HG03159 (cell line): ENCODE measurements at regions not wholly inside any gene's neighbourhood (a gene's known extent, or its start where the extent isn't known, plus 50 kb on each side); places are given as distances from the start of the nearest gene placed in this dataset.
"Not testable (repeated sequence)": the region's sequence is repeated elsewhere in the genome, so short reads cannot be mapped to it uniquely, and the experiment has no call there.

Experiments used
- ATAC-seq: cut with Tn5 transposase; IDR thresholded peaks from one replicate; pipeline ENCODE4 v1.9.1; 2021; ENCODE audit warnings: mild to moderate bottlenecking, moderate library complexity; ENCODE audit not compliant: unreplicated experiment

DNA sequence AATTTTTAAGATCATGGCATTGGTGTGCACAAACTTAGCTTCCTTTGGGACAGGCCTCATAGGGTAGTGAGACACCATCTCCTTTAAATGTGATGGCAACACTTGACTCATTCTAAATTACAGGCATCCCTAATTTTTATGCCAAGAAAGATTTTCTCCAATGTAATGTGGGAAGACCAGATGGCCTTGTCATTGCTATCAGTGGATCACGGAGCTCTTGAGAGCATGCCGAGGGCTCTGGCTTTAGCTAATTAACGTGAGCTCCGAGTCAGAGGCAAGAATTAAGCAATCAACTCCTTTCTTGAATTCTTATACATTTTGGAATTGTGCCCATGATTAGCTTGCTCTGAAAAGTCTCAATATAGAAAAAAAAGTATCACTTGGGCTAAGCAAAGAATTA is 215.8 kb downstream of the LRRC70 start:
- no peak for ATAC-seq

DNA sequence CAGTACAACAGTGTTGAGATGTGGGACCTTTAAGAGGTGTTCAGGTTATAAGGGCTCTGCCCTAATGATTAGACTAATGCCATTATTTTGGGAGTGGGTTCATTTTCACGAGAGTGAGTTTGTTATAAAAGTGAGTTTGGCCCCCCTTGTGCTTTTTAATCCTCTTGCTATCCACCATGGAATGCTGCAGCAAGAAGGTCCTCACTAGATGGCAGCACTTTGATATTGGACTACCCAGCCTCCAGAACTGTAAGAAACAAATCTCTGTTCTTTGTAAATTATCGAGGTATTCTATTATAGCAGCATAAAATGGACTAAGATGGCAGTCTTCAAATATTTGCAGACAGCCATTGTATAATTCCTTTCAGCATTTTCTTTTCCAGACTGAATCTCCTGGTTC is 212.4 kb downstream of the LRRC70 start:
- no peak for ATAC-seq

DNA sequence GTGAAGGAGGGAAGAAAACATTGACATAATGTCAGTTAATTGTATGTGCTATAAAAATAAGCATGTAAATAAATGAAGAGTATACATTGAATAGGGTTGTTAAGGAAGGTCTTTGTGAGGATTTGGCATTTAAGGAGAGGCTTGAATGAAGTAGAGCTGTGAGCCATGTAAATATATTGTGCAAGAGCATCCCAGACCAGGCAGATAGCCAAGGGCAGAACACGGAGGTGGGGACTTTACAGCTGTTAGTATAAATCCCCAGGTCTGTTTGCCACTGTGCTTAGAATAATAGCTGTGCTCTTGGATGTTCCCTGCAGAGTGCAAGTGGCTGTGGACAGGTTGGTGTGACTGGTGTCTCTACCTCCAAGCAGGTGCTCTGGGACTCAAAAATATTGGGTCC is 211.7 kb downstream of the LRRC70 start:
- no peak for ATAC-seq

DNA sequence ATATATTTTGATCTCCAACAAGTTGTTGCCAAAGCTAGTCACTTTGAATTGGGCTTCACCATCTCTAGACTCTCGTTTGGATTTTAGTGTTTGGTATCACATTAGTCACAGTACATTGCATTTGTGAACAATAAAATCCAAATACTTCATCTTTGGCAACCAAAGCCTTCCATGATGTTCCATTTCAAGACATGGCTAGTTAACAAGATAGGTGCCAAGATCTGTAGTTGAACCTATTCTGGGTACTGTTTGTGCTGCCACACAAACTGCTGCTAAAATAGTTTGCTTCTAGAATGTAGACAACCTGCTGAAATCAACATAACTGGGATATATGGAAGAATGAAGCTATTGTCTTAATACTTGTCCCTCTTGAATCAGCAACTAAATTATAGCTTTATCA is 207.5 kb downstream of the LRRC70 start:
- no peak for ATAC-seq

DNA sequence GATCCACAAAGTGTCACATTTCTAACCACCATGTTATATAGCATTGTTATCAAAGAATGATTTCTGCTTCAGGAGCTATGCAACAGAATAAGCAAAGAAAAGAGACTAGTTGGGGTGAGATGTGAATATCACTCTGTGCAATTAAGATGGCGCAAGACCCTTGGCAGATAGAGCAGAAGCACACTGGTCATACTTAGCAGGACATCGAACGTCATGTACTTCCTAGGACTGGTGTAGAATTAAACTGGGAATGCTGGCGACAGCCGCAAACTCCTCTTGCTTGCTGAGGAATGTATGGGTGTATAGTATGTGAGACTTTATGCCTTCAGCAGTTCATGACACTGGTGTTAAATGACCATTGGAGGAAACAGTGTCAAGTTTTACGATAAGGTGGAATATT is 207.0 kb downstream of the LRRC70 start:
- no peak for ATAC-seq

DNA sequence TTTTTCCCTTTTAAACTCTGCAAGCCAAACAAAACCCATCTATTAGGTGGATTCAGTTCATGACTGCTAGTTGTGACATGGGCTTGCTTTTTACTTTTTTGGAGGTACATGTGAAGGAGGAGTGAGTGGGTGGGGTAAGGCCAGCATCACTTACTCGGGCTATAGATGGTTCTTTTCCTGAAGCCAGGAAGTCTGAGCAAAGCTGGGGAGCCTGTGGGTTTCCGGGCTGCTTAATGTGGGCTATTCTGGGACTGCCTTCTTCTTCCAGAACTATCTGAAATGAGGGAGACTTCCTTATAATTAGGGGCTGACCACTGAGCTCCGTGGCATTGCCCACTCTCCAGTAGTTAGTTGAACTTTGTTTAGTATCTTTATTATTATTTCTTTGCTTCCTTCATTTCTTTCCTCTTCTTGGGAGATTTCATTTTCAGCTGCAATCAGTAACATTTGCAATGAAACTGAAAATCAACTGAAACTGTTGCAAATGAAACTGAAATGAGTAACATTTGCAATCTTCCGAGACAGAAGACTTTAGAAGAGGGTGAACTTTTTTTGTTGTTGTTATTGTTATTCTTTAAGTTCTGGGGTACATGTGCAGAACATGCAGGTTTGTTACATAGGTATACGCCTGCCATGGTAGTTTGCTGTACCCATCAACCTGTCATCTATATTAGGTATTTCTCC is 204.9 kb downstream of the LRRC70 start:
- ATAC-seq, result no peak

DNA sequence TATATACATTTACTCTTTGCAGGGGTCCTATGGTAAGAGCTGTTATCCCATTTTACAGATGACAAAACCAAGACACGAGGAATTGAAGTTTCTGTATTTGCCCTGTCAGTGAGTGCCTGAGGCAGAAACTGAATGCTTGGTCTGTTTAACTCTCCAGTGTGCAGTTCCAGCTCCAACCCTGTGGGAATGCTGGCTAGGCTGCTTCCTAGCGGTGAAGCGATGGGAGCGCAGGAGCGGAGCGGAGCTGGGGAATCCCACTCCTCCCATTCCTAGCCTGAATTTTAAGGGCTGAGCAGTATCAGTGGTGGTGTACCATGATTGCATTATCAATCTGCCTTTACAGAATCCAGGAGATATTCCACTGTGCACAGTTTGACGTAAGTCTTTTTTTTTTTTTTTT is 202.3 kb downstream of the LRRC70 start:
- no peak for ATAC-seq

DNA sequence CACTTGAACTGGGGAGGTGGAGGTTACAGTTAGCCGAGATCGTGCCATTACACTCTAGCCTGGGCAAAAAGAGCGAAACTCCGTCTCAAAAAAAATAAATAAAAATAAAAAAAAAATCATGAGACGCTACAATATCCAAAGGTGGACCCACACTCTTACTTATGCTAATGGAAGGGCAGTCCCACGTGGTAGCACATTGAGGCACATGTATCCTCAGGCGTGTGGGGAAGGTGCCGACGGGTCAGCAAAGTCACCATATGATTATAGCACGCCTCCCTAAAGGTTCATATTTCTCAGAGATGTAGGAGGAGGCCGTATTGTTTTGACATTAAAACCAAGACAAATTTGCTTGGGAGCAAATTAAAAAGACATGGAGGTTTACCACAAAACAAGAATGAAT is 201.6 kb downstream of the LRRC70 start:
- ATAC-seq, result no peak

DNA sequence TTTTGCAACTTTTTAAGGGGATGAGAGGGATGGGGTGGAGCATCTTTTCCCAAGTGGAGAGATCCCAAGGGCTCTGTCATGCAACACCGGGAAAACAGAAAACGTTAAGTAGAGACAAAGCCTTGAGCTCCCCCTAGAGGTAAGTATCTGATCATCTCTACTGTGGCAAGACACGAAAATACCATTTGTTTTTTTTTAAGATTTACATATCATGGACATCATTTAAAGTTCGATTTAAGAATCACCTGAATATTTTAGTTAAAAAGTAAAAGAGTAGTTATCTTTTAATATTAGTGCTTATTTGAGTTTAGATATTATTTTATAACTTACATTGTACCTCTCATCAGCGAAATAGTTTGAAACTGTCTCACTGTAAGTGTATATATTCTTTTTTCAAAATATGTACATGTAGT is 200.4 kb downstream of the LRRC70 start:
- ATAC-seq, result no peak

DNA sequence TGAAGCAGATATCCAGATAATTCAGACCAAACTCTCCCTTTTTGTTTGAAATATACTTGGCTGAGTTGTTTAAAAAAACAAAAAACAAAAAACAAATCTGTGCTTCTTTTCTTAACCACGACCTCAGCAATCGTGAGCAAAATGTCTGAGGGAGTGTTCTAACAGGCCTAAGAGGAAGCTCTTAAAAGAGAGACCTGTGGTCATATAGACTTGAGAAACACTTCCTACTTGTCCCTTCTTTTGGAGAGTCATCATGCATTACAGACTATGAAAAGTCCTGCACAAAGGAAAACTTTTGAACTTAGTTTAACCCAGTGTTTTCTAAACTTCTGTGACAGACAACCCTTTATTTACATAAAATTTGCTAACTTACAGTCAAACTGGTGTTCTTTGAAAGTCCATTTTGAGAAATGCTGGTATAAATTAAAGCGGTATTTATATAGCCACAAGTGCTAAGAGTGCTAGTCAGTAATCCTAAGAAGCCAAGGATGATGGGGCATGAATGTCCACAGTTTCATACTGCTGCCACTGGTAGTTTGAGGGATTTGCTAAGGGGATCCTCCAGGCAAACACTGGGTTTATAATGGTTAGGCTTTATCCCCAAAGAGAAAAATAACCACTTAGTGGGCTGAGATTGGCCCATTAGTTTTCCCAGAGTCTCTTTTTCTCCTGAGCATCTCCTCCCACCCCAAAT is 199.8 kb downstream of the LRRC70 start:
- ATAC-seq, result no peak

DNA sequence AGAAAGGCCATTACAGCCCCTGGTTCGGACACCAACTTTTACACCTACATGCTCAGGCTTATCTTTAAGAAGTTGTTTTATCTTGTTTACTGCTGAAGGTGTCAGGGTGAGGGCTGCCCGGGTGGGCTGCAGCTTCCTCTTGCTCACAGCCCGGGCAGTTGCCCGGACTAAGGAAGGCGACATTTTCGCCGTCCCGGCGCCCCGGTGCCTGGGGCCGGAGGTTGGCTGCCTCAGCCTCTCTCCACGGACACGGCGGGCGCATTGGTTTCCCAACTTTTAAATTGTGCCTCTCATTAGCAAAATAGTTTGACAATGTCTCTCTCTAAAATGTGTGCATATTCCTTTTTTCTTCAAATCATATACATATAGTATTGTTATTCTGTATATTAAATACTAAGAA is 198.5 kb downstream of the LRRC70 start:
- ATAC-seq, result not testable (repeated sequence)

DNA sequence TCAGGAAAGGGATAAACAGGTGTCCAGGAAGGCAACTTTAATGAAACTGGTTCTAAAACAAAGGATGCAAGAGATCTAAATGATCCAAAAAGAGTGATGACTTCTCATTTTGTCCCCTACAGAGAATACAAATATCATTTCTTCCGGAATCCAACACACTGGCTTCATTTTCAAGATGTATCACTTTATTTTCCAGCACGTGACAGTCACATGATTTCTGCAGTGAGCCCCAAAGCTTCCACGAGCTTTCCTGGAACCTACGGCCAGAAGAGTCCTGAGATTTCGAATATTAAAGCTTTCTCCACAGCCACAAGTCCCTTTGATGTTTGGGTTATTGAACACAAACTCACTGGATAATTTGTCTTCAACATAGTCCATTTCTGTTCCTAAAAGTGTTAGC is 198.0 kb downstream of the LRRC70 start:
- not testable (repeated sequence) for ATAC-seq

DNA sequence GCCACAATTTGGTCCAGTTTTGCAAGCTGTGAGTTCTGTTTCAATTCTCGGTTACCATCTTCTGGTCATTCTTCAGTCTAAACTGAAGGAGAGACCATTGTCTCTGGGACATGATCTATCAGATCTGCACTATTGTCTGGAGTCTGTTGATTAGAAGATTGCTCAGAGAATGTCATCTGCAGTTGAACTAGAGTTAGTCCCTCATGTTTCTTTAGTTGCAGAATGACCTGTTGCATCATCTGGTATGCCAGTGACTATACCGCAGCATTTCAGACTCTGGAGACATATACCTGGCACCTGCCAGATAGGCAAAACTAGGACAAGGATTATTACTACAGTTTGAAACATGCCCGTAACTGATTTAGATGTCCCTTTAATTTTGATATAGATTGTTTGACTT is 194.8 kb downstream of the LRRC70 start:
- no peak for ATAC-seq

DNA sequence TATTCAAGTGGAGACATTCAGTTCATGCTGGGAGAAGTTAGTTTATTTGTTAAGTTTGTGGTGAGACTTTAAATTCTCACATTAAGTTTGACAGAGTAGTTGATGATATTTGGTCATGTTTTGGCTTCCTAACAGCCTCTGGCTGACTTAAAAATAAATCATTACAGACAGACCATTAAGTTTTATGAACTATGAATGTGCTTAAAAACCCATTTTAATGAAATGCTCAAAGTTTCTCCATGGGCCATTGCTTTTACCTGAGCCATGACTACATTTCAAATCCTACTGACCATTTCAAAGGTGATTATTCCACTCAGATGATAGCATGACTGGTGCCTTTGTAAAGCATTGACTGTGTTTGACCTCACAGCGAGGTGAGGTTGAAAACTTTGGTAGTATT is 192.7 kb downstream of the LRRC70 start:
- no peak for ATAC-seq

DNA sequence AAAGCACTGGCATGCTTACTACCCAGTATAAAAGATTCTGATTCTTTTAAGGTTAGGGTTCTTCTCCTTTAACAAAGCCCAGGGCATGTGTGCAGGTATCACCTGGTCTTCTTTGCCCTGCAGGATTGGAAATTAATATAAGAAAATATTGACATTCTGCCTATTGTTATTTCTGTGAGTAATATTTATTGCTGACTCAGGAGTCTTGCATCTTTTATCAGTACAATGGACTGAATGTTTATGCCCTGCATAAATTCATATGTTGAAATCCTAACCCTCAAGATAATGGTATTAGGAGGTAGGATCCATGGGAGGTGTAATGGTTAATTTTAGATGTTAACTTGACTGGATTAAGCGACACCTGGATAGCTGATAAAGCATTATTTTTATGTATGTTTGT is 189.0 kb downstream of the LRRC70 start:
- ATAC-seq, result no peak

DNA sequence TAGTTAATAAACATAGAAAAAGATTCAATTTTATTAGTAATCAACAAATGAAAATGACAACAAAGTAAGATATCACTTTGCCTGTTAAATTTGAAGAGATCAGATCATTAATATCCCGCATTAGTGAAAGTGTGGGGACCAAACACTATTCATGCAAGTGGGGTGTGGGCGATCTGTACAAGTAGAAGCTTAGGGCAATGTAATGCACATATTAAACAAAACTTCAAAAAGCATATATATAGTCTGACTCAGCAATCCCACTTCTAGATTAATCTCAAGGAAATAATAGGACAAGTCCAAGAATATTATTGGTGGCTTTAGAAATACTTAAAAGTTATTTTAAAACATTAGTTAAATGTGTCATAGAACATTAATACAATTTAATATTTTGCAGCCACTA is 188.5 kb downstream of the LRRC70 start:
- ATAC-seq, result no peak

DNA sequence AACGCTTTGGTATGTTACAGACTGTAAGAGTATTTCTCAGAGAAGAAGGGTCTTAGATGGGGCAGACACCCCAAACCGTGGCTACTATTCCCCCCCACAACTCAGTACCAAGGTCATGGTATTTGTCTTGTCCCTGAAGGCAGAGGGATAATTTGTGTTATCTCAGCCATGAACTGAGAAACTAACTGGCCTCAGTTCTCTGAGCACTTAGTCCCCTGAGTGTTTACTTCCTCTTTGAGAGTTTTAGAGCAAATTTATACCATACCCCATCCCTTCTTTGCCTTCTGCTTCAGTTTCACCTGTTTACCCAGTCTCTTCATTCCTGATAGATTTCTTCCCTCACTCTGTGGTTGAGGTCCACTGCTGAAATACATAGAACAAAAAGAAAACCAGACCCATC is 183.9 kb downstream of the LRRC70 start:
- peak; percentile 83 for ATAC-seq

DNA sequence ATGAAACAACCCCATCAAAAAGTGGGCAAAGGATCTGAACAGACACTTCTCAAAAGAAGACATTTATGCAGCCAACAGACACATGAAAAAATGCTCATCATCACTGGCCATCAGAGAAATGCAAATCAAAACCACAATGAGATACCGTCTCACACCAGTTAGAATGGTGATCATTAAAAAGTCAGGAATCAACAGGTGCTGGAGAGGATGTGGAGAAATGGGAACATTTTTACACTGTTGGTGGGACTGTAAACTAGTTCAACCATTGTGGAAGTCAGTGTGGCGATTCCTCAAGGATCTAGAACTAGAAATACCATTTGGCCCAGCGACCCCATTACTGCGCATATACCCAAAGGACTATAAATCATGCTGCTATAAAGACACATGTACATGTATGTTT is 179.1 kb downstream of the LRRC70 start:
- ATAC-seq, result not testable (repeated sequence)

DNA sequence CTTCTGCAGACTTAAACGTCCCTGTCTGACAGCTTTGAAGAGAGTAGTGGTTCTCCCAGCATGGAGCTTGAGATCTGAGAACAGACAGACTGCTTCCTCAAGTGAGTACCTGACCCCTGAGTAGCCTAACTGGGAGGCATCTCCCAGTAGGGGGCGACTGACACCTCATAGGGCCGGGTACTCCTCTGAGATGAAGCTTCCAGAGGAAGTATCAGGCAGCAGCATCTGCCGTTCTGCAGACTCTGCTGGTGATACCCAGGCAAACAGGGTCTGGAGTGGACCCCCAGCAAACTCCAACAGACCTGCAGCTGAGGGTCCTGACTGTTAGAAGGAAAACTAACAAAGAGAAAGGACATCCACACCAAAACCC is 174.4 kb downstream of the LRRC70 start:
- not testable (repeated sequence) for ATAC-seq

DNA sequence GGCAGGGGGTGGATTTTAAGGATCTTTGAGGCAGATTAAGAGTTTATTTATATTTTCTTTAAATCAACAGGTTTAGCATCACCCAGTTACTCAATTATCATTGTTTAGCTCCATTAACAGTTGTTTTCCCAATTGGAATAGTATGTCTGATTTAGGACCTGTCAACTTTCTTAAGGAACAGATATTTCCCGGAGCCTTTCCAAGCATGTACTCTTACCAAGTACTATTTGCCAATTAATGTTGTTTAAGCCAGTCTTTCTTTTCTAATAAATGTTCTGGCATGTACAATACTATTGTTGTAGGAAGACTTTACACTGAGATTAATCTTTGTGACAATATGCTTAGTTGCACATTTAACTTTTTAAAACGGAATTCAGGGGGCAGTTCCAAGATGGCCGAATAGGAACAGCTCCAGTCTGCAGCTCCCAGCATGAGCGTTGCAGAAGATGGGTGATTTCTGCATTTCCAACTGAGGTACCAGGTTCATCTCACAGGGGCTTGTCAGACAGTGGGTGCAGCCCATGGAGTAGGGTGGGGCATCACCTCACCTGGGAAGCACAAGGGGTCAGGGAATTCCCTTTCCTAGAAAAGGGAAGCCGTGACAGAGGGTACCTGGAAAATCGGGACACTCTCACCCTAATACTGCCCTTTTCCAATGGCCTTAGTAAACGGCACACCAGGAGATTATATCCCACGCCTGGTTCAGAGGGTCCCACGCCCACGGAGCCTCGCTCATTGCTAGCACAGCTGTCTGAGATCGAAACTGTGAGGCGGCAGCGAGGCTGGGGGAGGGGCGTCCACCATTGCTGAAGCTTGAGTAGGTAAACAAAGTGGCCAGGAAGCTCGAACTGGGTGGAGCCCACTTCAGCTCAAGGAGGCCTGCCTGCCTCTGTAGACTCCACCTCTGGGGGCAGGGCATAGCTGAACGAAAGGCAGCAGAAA is 173.7 kb downstream of the LRRC70 start:
- ATAC-seq, result not testable (repeated sequence)

DNA sequence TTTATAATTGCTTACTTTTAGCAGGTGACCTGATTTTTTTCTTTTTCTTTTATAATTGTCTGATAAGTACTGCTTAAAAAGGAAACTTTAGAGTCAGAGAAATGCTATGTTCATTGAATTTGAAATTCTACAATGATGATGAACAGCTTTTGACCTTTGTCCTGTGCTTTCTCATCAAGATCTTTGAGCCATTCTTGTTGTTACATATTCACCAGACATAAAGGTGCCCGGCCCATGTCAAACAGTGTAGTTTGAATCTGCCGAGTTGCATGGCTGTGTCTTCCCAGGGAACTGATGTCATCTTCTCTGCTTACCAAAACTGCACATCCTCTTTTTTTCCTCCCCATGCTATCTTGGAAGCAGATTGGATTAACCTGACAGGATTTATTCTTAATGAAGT is 163.6 kb downstream of the LRRC70 start:
- no peak for ATAC-seq

DNA sequence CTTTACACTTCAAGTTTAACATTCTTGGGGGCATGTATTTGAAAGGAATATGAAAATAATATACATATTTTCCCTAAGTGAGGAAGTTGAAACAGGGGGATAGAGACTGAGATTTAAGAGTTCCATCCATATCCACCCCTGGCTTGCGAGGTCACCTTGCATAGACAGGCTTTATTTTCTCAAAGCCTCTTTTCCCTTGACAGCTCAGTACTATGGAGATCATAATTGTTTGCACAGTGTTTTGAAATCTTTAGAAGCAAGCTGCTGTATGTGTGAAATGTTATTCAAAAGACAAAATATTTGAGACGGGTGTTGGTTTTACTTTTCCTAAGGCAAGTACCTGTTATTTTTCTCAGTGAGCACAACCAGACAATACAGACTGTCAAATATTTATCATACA is 163.1 kb downstream of the LRRC70 start:
- ATAC-seq, result no peak
